ENCODE measurements at regions not wholly inside any gene's neighbourhood (a gene's known extent, or its start where the extent isn't known, plus 50 kb on each side); places are given as distances from the start of the nearest gene placed in this dataset.

GRCh38 chr4:186857793-186858192, 134.1 kb upstream of the FAT1 start:
- no peak for TF ChIP-seq ZNF274 (IDR thresholded peaks at IDR 0.05; ENCODE audit: low read depth, low read length)
- no peak for TF ChIP-seq YY1 (IDR thresholded peaks at IDR 0.05; ENCODE audit: insufficient read depth, insufficient read length)

All from NT2/D1 (cell line).